ENCODE measurements at regions not wholly inside any gene's neighbourhood (a gene's known extent, or its start where the extent isn't known, plus 50 kb on each side); places are given as distances from the start of the nearest gene placed in this dataset.

- Histone ChIP-seq H3K23ac (ENCODE audit: insufficient read length, low read depth, low read length) (no peak overlapping the region), H3K79me2 (ENCODE audit: insufficient read depth, low read length) (no peaks in the 10 kb centered on the region), H3K27ac (ENCODE audit: insufficient read length, low read depth, low read length) (no peak overlapping the region), H4K5ac (ENCODE audit: insufficient read length, low read depth, low read length) (no peak overlapping the region), H3K4me1 (ENCODE audit: insufficient read depth, low read length) (peaks cover 4% of the 10 kb centered on the region; the same call in 1 of the 2 replicates), H3T11ph (ENCODE audit: low read length) (no peak overlapping the region), H2BK20ac (ENCODE audit: low read depth, low read length, poor library complexity, severe bottlenecking) (no peak overlapping the region), H3K79me1 (ENCODE audit: insufficient read depth, low read depth, low read length, poor library complexity, severe bottlenecking) (no peaks in the 10 kb centered on the region), H2AK5ac (ENCODE audit: insufficient read length, low read length) (no peak overlapping the region), H4K20me1 (ENCODE audit: control insufficient read depth, insufficient read depth, insufficient read length) (no peaks in the 10 kb centered on the region), H4K8ac (replicated peaks; ENCODE audit: insufficient read length, low read depth, low read length) (no peak overlapping the region), H3K27me3 (ENCODE audit: insufficient read depth, low read length) (no peaks in the 10 kb centered on the region), H3K9ac (ENCODE audit: extremely low read depth, insufficient read length, low read length) (no peak overlapping the region), H2BK120ac (ENCODE audit: low read depth, low read length, poor library complexity, severe bottlenecking) (no peak overlapping the region), H3K18ac (ENCODE audit: insufficient read length, low read depth, low read length) (no peak overlapping the region), H3K14ac (ENCODE audit: insufficient read depth, low read length) (no peak overlapping the region), H2BK12ac (ENCODE audit: insufficient read length, low read depth, low read length) (peak overlapping the region; percentile 57), H3K4me2 (ENCODE audit: insufficient read depth, insufficient read length, low read length) (no peak overlapping the region), H3K23me2 (ENCODE audit: insufficient read length, low read depth, low read length, poor library complexity, severe bottlenecking) (no peaks in the 10 kb centered on the region), H2BK15ac (ENCODE audit: low read depth, low read length) (no peak overlapping the region), H2AFZ (ENCODE audit: low read length) (no peak overlapping the region), H3K9me3 (ENCODE audit: control insufficient read depth, low read depth, low read length) (no peaks in the 10 kb centered on the region), H3K56ac (ENCODE audit: insufficient read length, low read depth, low read length) (no peak overlapping the region), H3K4ac (ENCODE audit: low read depth, low read length) (no peak overlapping the region), H4K91ac (ENCODE audit: insufficient read length, low read depth, low read length) (no peak overlapping the region), H2BK5ac (ENCODE audit: insufficient read length, low read length) (no peak overlapping the region)
- H3K27ac Mint-ChIP-seq: no peak overlapping the region
- no peak for TF ChIP-seq CTCF (conservative IDR thresholded peaks at IDR 0.05)
- no peak overlapping the region for H3K4me3 Mint-ChIP-seq
- peaks cover 34 to 40% of the 10 kb centered on the region in 2 experiments for H3K4me1 Mint-ChIP-seq
- WGBS (ENCODE audit: extremely low coverage, insufficient read length, low lambda C conversion rate): no CpG with 5 or more reads among the region's 7 CpGs
- H3K36me3 Mint-ChIP-seq (ENCODE audit: insufficient read depth in 1 of 3, low read depth in 3 of 3): no peaks in the 10 kb centered on the region; a peak in 1 of 7 replicates
- DNase-seq: no peak
- H3K9me3 Mint-ChIP-seq: no peaks in the 10 kb centered on the region
- peaks cover 1% of the 10 kb centered on the region; the same call in 1 of the 2 replicates for H3K27me3 Mint-ChIP-seq (ENCODE audit: low read depth)
Measured at GRCh38 chr2:55116966-55117365, 66.7 kb upstream of the RTN4 start.
